Testis (tissue), 2 donors: ENCODE measurements at regions not wholly inside any gene's neighbourhood (a gene's known extent, or its start where the extent isn't known, plus 50 kb on each side); places are given as distances from the start of the nearest gene placed in this dataset.

Experiments used
- POLR2A ChIP-seq: fragments of 450-650 bp; IDR thresholded peaks from one replicate; pipeline ENCODE4 v1.6.1; 2017; ENCODE audit warnings: antibody characterized with exemption, mild to moderate bottlenecking, moderate library complexity
- TF ChIP-seq, protein P1 (sequence below), 3 experiments: fragments of 450-650 bp in 2 of 3; fragments of 200-600 bp in 1 of 3; sonication (generic) in 1 of 3; IDR thresholded peaks; one replicate each; pipeline ENCODE4 v1.5.1; 2016 to 2019; ENCODE audit warnings: antibody characterized with exemption in 3 of 3, mild to moderate bottlenecking in 2 of 3, moderate library complexity in 1 of 3

GRCh38 chr13:84686458-84686857, 804.2 kb upstream of the SLITRK1 start:
- TF ChIP-seq, protein P1, sequence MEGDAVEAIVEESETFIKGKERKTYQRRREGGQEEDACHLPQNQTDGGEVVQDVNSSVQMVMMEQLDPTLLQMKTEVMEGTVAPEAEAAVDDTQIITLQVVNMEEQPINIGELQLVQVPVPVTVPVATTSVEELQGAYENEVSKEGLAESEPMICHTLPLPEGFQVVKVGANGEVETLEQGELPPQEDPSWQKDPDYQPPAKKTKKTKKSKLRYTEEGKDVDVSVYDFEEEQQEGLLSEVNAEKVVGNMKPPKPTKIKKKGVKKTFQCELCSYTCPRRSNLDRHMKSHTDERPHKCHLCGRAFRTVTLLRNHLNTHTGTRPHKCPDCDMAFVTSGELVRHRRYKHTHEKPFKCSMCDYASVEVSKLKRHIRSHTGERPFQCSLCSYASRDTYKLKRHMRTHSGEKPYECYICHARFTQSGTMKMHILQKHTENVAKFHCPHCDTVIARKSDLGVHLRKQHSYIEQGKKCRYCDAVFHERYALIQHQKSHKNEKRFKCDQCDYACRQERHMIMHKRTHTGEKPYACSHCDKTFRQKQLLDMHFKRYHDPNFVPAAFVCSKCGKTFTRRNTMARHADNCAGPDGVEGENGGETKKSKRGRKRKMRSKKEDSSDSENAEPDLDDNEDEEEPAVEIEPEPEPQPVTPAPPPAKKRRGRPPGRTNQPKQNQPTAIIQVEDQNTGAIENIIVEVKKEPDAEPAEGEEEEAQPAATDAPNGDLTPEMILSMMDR (IDR thresholded peaks at IDR 0.05), result no peak
- TF ChIP-seq POLR2A, result no peak
